ENCODE measurements at regions not wholly inside any gene's neighbourhood (a gene's known extent, or its start where the extent isn't known, plus 50 kb on each side); places are given as distances from the start of the nearest gene placed in this dataset.

- DNase-seq (ENCODE audit: low read depth): no peak
These were observed 409.3 kb upstream of the SLC24A2 start for GRCh38 chr9:20197976-20198685.

GRCh38 chr9:20191228-20191840, 402.5 kb upstream of the SLC24A2 start:
- no peak for DNase-seq (ENCODE audit: low read depth)

- DNase-seq (ENCODE audit: low read depth): no peak
These were observed 401.0 kb upstream of the SLC24A2 start for GRCh38 chr9:20189871-20190270.

GRCh38 chr9:20188616-20189369, 400.0 kb upstream of the SLC24A2 start:
- DNase-seq (ENCODE audit: low read depth): no peak

GRCh38 chr9:20187318-20187717, 398.5 kb upstream of the SLC24A2 start:
- no peak for DNase-seq (ENCODE audit: low read depth)

- DNase-seq (ENCODE audit: low read depth): no peak
These were observed 398.0 kb upstream of the SLC24A2 start for GRCh38 chr9:20186823-20187222.

GRCh38 chr9:20186231-20186630, 397.4 kb upstream of the SLC24A2 start:
- DNase-seq (ENCODE audit: low read depth): no peak

- no peak for DNase-seq (ENCODE audit: low read depth)
These were observed 395.7 kb upstream of the SLC24A2 start for GRCh38 chr9:20184541-20184940.

GRCh38 chr9:20178679-20179078, 389.8 kb upstream of the SLC24A2 start:
- no peak for DNase-seq (ENCODE audit: low read depth)

- no peak for DNase-seq (ENCODE audit: low read depth)
These were observed 389.4 kb upstream of the SLC24A2 start for GRCh38 chr9:20178197-20178596.

- no peak for DNase-seq (ENCODE audit: low read depth)
These were observed 381.3 kb upstream of the SLC24A2 start for GRCh38 chr9:20170122-20170521.

GRCh38 chr9:20152151-20152725, 363.4 kb upstream of the SLC24A2 start:
- DNase-seq (ENCODE audit: low read depth): no peak

GRCh38 chr9:20148416-20148815, 359.6 kb upstream of the SLC24A2 start:
- no peak for DNase-seq (ENCODE audit: low read depth)

GRCh38 chr9:20144197-20144596, 355.4 kb upstream of the SLC24A2 start:
- peak; percentile 4 for DNase-seq (ENCODE audit: low read depth)

- no peak for DNase-seq (ENCODE audit: low read depth)
These were observed 351.0 kb upstream of the SLC24A2 start for GRCh38 chr9:20139763-20140290.

- DNase-seq (ENCODE audit: low read depth): no peak
These were observed 350.0 kb upstream of the SLC24A2 start for GRCh38 chr9:20138841-20139240.

GRCh38 chr9:20138116-20138515, 349.3 kb upstream of the SLC24A2 start:
- DNase-seq (ENCODE audit: low read depth): no peak

GRCh38 chr9:20137425-20137824, 348.6 kb upstream of the SLC24A2 start:
- no peak for DNase-seq (ENCODE audit: low read depth)

- no peak for DNase-seq (ENCODE audit: low read depth)
These were observed 346.4 kb upstream of the SLC24A2 start for GRCh38 chr9:20135119-20135697.

- no peak for DNase-seq (ENCODE audit: low read depth)
These were observed 336.9 kb upstream of the SLC24A2 start for GRCh38 chr9:20125727-20126126.

- no peak for DNase-seq (ENCODE audit: low read depth)
These were observed 330.7 kb upstream of the SLC24A2 start for GRCh38 chr9:20119566-20119965.

GRCh38 chr9:20117986-20118385, 329.1 kb upstream of the SLC24A2 start:
- DNase-seq (ENCODE audit: low read depth): no peak
